LNCaP clone FGC (cell line): ENCODE measurements at regions not wholly inside any gene's neighbourhood (a gene's known extent, or its start where the extent isn't known, plus 50 kb on each side); places are given as distances from the start of the nearest gene placed in this dataset.

Source experiments
- DNase-seq: peaks from one replicate; pipeline ENCODE4 v3.0.0-alpha.2; 2011; ENCODE audit warnings: low read depth
- H3K4me3 ChIP-seq: 2 replicates; pipeline ENCODE4 v1.5.1; 2011; ENCODE audit warnings: mild to moderate bottlenecking, low read depth, low read length, control low read depth
- CTCF ChIP-seq: IDR thresholded peaks from 2 replicates; pipeline ENCODE4 v1.5.1; 2012; ENCODE audit warnings: mild to moderate bottlenecking; ENCODE audit not compliant: control insufficient read depth, insufficient read depth; ENCODE audit errors: extremely low read depth

DNA sequence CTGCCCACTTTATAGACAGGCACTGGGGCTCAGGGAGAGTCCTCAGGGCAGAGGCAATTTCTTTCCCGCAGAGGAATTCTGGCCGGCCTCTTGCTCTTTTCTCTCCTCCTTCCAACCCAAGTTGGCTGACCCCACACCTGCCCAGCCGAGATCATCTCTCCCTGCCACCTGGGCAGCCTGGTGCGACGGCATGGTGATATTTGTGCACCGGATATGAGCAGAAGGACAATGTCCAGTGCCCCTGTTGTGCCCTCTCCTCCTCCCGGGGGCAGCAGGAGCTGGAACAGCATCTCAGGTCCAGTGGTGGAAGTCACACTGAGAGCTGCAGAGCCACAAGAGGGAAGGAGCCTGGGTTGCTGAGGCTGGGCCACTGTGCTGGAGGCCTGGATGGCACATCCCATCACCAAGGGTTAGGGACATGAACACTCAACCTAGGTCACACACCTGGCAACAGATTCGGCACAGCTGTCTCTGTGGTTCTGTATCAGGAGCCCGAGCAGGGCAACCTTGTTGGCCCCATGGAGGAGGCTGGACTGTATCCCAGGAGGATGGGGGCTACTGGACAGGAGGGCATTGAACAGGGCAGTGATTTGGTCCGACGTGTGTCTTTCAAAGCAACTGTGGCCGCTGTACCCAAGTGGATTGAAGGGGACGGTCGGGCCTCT lies 57.7 kb upstream of the DIO3 start:
- TF ChIP-seq CTCF = no peak

DNA sequence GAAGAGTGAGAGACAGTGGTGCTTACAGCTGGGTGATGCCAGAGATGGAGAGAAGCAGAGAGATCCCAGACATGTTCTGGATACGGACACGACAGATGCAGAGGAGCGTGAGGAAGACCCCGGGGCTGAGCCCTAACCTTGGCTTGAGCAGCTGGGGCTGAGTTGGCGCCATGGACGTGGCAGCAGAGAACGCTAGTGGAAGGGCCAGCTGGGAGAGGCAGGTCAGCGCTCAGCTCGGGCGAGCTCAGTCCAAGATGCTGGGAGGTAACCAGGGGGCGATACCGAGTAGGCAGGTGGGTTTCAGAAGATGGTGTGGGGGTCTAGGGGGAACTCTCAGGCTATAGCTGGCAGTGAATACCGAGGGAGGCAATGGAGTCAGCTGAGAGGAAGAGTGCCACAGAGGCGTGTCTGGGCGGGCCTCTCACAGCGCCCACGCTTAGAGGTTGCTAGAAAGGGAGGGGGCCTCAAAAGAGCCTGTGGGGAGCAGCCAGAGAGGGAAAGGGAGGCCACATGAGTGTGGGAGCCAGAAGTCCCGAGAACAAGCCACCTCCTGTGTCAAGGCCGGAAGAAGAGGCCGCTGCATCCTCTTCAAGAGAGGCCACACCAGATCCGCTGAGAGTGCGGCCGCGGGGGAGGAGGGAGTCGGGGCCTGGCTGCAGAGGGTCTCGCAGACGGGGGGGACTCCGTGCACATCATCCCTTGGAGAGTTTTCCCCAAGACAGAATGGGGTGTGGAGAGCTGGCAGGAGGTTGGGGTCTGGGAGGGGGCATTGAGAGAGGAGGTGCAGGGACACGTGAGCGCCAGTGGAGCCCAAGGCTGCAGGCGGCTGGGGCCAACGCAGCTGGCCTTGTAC lies 57.0 kb upstream of the DIO3 start:
- H3K4me3 ChIP-seq = no peak overlapping the region
- TF ChIP-seq CTCF = no peak
- no peak for DNase-seq

More for the DNA sequence above, 57.7 kb upstream of the DIO3 start:
- no peak for DNase-seq
- no peak overlapping the region for H3K4me3 ChIP-seq

GRCh38 chr14:101505236-101505970 lies 55.9 kb upstream of the DIO3 start:
- TF ChIP-seq CTCF = no peak
- H3K4me3 ChIP-seq = no peak overlapping the region
- peak; percentile 86 for DNase-seq

DNA sequence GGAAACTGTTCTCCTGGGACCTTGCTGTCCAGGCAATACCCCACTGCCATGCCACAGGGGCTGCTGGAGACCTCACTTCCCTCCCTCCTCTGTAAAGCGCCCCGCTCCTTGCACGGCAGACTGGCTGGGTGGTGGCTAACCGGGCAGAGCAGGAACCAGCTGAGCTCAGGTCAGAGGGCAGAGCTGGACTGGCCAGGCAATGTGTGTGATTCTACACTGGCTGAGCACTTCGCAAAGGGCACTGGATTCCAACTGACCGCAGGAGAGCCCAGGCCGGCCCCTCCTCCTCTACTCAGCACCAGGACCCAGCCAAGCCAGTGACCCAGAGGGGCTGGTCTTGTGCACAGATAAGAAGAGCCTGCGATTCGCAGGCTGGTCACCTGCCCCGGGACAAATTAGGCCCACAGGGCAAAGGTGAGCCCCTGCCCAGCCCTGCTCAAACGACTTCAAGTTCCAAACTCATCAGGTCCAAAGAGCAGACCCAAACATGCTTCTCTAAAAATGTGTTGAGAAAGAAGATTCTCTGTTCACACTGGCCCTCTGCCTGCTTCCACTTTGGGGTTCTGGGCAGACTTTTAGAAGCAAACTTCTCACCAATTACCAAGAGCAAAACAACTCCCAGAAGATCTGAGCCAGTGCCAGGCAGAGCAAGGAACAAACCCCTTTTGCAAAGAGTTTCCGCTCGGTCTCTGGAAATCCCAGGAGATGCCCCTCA lies 54.9 kb upstream of the DIO3 start:
- TF ChIP-seq CTCF = no peak
- H3K4me3 ChIP-seq = no peak overlapping the region
- no peak for DNase-seq

DNA sequence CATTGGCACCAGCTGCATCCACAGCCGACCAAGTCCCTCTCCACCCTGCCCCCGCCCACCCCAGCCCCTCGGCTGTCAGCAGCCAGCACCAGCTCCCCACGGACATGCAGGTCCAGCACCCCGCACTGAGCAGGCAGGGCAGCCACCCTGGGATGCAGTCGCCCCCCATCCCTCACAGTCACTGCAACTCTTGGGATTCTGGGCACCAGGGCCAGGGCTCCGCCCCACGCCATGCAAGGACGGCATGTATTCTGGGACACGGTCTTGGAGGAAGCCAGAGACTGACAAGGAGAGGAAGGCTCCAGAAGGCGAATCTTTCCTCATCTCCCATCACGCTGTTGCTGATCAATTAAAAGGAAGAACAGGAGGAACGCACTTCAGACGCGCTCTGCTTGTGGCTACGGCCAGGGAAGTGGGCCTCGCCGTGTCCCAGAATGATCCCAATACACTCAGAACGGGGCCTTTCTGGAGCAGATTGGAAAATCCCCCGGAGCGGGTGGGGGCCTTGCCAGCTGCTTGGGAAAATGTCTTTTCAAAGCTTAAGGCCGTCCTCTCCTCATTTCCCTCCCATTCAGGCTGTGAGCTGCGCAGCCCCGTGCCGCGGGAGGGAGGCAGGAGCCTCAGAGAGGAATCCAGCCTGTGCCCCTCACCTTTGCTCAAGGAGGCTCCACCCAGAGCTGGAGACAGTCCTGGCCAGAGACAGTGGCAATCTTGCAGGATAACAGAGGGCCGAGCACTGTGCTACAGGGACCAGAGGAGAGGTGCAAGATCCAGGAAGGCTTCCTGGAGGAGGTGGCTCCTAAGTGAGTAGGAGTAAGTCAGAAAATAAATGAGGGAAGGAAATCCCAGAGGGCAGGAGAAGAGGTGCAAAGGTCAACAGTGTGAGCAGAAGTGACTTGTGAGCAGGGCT lies 54.1 kb upstream of the DIO3 start:
- no peak for DNase-seq
- H3K4me3 ChIP-seq = no peak overlapping the region
- no peak for TF ChIP-seq CTCF

- TF ChIP-seq CTCF = no peak
- no peak overlapping the region for H3K4me3 ChIP-seq
- no peak for DNase-seq
Observed at GRCh38 chr14:101507836-101508150, 53.5 kb upstream of the DIO3 start.
